H9 (cell line): ENCODE measurements at regions not wholly inside any gene's neighbourhood (a gene's known extent, or its start where the extent isn't known, plus 50 kb on each side); places are given as distances from the start of the nearest gene placed in this dataset.

Experiments
- DNase-seq: peaks from one replicate; pipeline ENCODE4 v3.0.0-alpha.2; 2017
- H2AFZ ChIP-seq: one replicate; pipeline ENCODE4 v1.6.1; 2013; ENCODE audit warnings: mild to moderate bottlenecking, low read length, control low read depth, moderate library complexity
- H2AK5ac ChIP-seq: 2 replicates; pipeline ENCODE4 v1.6.1; 2013; ENCODE audit warnings: low read length, control low read depth, mixed read lengths; ENCODE audit not compliant: insufficient read length
- H2BK120ac ChIP-seq: one replicate; pipeline ENCODE4 v1.6.1; 2013; ENCODE audit warnings: low read depth, mild to moderate bottlenecking, low read length, control low read depth, inconsistent platforms; ENCODE audit not compliant: poor library complexity, severe bottlenecking
- H2BK12ac ChIP-seq: 2 replicates; pipeline ENCODE4 v1.6.1; 2013; ENCODE audit warnings: low read length, control low read depth, mixed read lengths, low read depth; ENCODE audit not compliant: insufficient read length
- H2BK15ac ChIP-seq: 2 replicates; pipeline ENCODE4 v1.6.1; 2013; ENCODE audit warnings: low read depth, low read length, control low read depth
- H2BK20ac ChIP-seq: one replicate; pipeline ENCODE4 v1.6.1; 2013; ENCODE audit warnings: low read depth, mild to moderate bottlenecking, low read length, control low read depth, inconsistent platforms; ENCODE audit not compliant: poor library complexity, severe bottlenecking
- H2BK5ac ChIP-seq: 2 replicates; pipeline ENCODE4 v1.6.1; 2013; ENCODE audit warnings: low read length, control low read depth, mixed read lengths; ENCODE audit not compliant: insufficient read length
- H3K14ac ChIP-seq: 2 replicates; pipeline ENCODE4 v1.6.1; 2013; ENCODE audit warnings: low read length, control low read depth; ENCODE audit not compliant: insufficient read depth
- H3K18ac ChIP-seq: 2 replicates; pipeline ENCODE4 v1.6.1; 2013; ENCODE audit warnings: low read depth, mild to moderate bottlenecking, mixed read lengths, low read length, control low read depth; ENCODE audit not compliant: insufficient read length
- H3K23ac ChIP-seq: 2 replicates; pipeline ENCODE4 v1.6.1; 2013; ENCODE audit warnings: low read length, control low read depth, mixed read lengths, low read depth; ENCODE audit not compliant: insufficient read length
- H3K23me2 ChIP-seq: 2 replicates; pipeline ENCODE4 v1.6.1; 2013; ENCODE audit warnings: low read depth, mild to moderate bottlenecking, mixed read lengths, low read length, control low read depth; ENCODE audit not compliant: insufficient read length, poor library complexity, severe bottlenecking
- H3K27ac ChIP-seq: 2 replicates; pipeline ENCODE4 v1.5.1; 2013; ENCODE audit warnings: low read length, control low read depth, mixed read lengths, low read depth; ENCODE audit not compliant: insufficient read length
- H3K27me3 ChIP-seq: 2 replicates; pipeline ENCODE4 v1.6.1; 2013; ENCODE audit warnings: low read length, control low read depth, inconsistent platforms; ENCODE audit not compliant: insufficient read depth
- H3K4ac ChIP-seq: 2 replicates; pipeline ENCODE4 v1.6.1; 2013; ENCODE audit warnings: low read depth, mild to moderate bottlenecking, control low read depth, inconsistent platforms, low read length, moderate library complexity
- H3K4me1 ChIP-seq: 2 replicates; pipeline ENCODE4 v1.6.1; 2013; ENCODE audit warnings: low read length, control low read depth, inconsistent platforms; ENCODE audit not compliant: insufficient read depth
- H3K4me2 ChIP-seq: 2 replicates; pipeline ENCODE4 v1.6.1; 2013; ENCODE audit warnings: low read length, control low read depth, mixed read lengths; ENCODE audit not compliant: insufficient read length, insufficient read depth
- H3K56ac ChIP-seq: 2 replicates; pipeline ENCODE4 v1.6.1; 2013; ENCODE audit warnings: low read depth, mild to moderate bottlenecking, mixed read lengths, low read length, control low read depth; ENCODE audit not compliant: insufficient read length
- H3K79me1 ChIP-seq: 2 replicates; pipeline ENCODE4 v1.6.1; 2013; ENCODE audit warnings: low read depth, mild to moderate bottlenecking, moderate library complexity, low read length, control low read depth, inconsistent platforms; ENCODE audit not compliant: insufficient read depth, poor library complexity, severe bottlenecking
- H3K79me2 ChIP-seq: 2 replicates; pipeline ENCODE4 v1.6.1; 2013; ENCODE audit warnings: low read length, control low read depth, inconsistent platforms; ENCODE audit not compliant: insufficient read depth
- H3K9ac ChIP-seq: 2 replicates; pipeline ENCODE4 v1.6.1; 2013; ENCODE audit warnings: low read length, control low read depth, mixed read lengths; ENCODE audit not compliant: insufficient read length; ENCODE audit errors: extremely low read depth
- H3K9me3 ChIP-seq: one replicate; pipeline ENCODE4 v1.6.1; 2013; ENCODE audit warnings: low read depth, low read length, inconsistent platforms; ENCODE audit not compliant: control insufficient read depth
- H3T11ph ChIP-seq: one replicate; pipeline ENCODE4 v1.6.1; 2013; ENCODE audit warnings: mild to moderate bottlenecking, low read length, control low read depth, inconsistent platforms
- H4K20me1 ChIP-seq: one replicate; pipeline ENCODE4 v1.6.1; 2013; ENCODE audit not compliant: control insufficient read depth, insufficient read length, insufficient read depth
- H4K5ac ChIP-seq: 2 replicates; pipeline ENCODE4 v1.6.1; 2013; ENCODE audit warnings: low read depth, mild to moderate bottlenecking, mixed read lengths, low read length, control low read depth; ENCODE audit not compliant: insufficient read length
- H4K8ac ChIP-seq: replicated peaks from 2 replicates; pipeline ENCODE4 v1.6.1; 2013; ENCODE audit warnings: low read length, control low read depth, mixed read lengths, low read depth; ENCODE audit not compliant: insufficient read length
- H4K91ac ChIP-seq: 2 replicates; pipeline ENCODE4 v1.6.1; 2013; ENCODE audit warnings: low read depth, mild to moderate bottlenecking, moderate library complexity, mixed read lengths, low read length, control low read depth; ENCODE audit not compliant: insufficient read length
- H3K27ac Mint-ChIP-seq, 3 experiments: 2 replicates in 2 of 3; 3 replicates in 1 of 3; pipeline ENCODE4 v1.8.0; 2020 to 2021; ENCODE audit warnings: mixed read lengths in 3 of 3, mild to moderate bottlenecking in 1 of 3, moderate library complexity in 1 of 3
- H3K27me3 Mint-ChIP-seq: 2 replicates; pipeline ENCODE4 v1.8.0; 2021; ENCODE audit warnings: low read depth, mild to moderate bottlenecking, moderate library complexity, mixed read lengths
- H3K36me3 Mint-ChIP-seq, 3 experiments: 2 replicates in 2 of 3; 3 replicates in 1 of 3; pipeline ENCODE4 v1.8.0; 2020 to 2021; ENCODE audit warnings: low read depth in 3 of 3, mixed read lengths in 3 of 3; ENCODE audit not compliant: insufficient read depth in 1 of 3
- H3K4me1 Mint-ChIP-seq, 2 experiments: 2 replicates each; pipeline ENCODE4 v1.8.0; 2020; ENCODE audit warnings: mixed read lengths in 2 of 2
- H3K4me3 Mint-ChIP-seq, 2 experiments: 2 replicates in 1 of 2; 3 replicates in 1 of 2; pipeline ENCODE4 v1.8.0; 2020 to 2021; ENCODE audit warnings: mild to moderate bottlenecking in 2 of 2, mixed read lengths in 2 of 2, moderate library complexity in 1 of 2
- H3K9me3 Mint-ChIP-seq, 2 experiments: 2 replicates in 1 of 2; 3 replicates in 1 of 2; pipeline ENCODE4 v1.8.0; 2020; ENCODE audit warnings: mild to moderate bottlenecking in 2 of 2, mixed read lengths in 2 of 2, moderate library complexity in 1 of 2
- CTCF ChIP-seq: fragments of 200-600 bp; sonication (generic); conservative IDR thresholded peaks from 3 replicates; pipeline ENCODE4 v1.8.0; 2021; ENCODE audit warnings: antibody characterized with exemption, mild to moderate bottlenecking
- WGBS: extraction: QIAGEN DNeasy Blood & Tissue Kit; methylation state at CpG from one replicate; pipeline ENCODE4 v1.1.7; 2013; ENCODE audit warnings: missing lambda C conversion rate, low lambda C conversion rate, mixed read lengths; ENCODE audit not compliant: insufficient read length; ENCODE audit errors: extremely low coverage; 5-methylcytosine and 5-hydroxymethylcytosine counted together

- H3K9me3 Mint-ChIP-seq = no peaks in the 10 kb centered on the region
- H3K27me3 Mint-ChIP-seq = no peaks in the 10 kb centered on the region
- Histone ChIP-seq H2BK15ac (no peak overlapping the region), H3K9ac (no peak overlapping the region), H3K4me2 (no peak overlapping the region), H4K91ac (no peak overlapping the region), H3K4me1 (no peaks in the 10 kb centered on the region), H3T11ph (no peak overlapping the region), H2BK20ac (no peak overlapping the region), H2BK12ac (no peak overlapping the region), H3K27ac (no peak overlapping the region), H2BK5ac (no peak overlapping the region), H4K8ac (no peak overlapping the region), H3K79me2 (no peaks in the 10 kb centered on the region), H2BK120ac (no peak overlapping the region), H3K14ac (no peak overlapping the region), H2AK5ac (no peak overlapping the region), H3K18ac (no peak overlapping the region), H3K4ac (no peak overlapping the region), H3K23me2 (no peaks in the 10 kb centered on the region), H3K79me1 (no peaks in the 10 kb centered on the region), H4K20me1 (no peaks in the 10 kb centered on the region), H3K27me3 (no peaks in the 10 kb centered on the region), H3K56ac (no peak overlapping the region), H4K5ac (no peak overlapping the region), H3K9me3 (no peaks in the 10 kb centered on the region), H2AFZ (no peak overlapping the region), H3K23ac (no peak overlapping the region)
- TF ChIP-seq CTCF = no peak
- WGBS = no CpG with 5 or more reads among the region's 1 CpG
- no peaks in the 10 kb centered on the region for H3K36me3 Mint-ChIP-seq
- DNase-seq = no peak
- H3K4me3 Mint-ChIP-seq = no peak overlapping the region
- no peak overlapping the region for H3K27ac Mint-ChIP-seq
- peaks cover 3 to 4% of the 10 kb centered on the region in 2 experiments for H3K4me1 Mint-ChIP-seq
Measured at GRCh38 chr5:37999593-37999992, 159.8 kb upstream of the GDNF start.
